ENCODE measurements at regions not wholly inside any gene's neighbourhood (a gene's known extent, or its start where the extent isn't known, plus 50 kb on each side); places are given as distances from the start of the nearest gene placed in this dataset.

DNA sequence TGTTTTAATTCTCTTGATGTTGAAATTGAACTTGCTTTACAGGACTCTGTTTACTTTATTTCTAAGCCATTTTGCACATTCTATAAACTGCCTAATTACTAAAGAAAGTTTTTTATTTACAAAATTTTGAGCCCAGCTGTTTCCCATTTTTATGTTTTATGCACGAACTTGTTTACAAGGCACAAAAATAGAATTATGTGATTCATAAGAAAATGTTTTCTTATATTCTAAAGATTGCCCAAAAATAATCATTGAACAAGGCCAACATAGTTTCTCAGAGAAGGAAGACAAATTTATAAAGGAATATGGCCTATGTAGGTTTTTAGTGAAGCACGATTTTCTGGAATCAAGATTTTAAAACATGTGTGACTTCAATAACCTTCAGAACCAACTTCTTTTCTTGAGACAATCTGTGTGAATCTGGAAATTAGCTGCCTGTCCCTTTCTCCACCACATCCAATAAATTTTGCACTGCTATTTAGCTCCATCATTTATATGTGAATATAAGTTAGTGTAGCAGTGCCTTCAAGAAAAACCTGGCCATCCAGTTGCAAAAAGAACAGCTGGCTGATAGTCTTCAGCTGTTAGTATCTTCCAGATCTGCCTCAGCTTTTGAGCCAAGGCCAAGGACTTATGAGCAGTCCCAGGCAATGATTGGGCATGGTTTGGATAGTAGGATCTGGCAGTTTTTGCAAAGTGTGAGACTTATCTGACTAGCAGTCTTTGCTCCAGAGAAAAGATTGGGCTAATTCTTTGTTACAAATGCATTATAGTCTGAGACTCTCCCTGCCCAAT is 253.2 kb upstream of the COL3A1 start:
- DNase-seq, result no peak

DNA sequence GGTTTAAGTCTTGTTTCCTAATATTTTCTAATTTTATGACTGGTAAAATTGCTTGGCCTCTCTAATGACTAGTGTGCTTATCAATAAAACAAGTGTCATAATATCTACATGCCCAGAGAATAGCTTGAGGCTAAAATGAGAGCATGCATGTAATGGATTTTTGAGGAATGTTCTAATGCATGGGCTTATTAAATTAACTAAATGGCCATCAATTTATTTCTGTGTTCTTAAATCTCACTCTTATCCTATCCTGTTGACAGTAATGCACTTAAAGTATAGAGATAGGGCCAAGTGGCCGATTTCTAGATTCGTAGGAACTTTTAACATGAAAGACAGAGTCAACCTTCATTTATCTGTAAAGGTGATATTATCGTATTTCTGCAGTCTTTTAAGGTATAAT is 252.4 kb upstream of the COL3A1 start:
- DNase-seq, result no peak

DNA sequence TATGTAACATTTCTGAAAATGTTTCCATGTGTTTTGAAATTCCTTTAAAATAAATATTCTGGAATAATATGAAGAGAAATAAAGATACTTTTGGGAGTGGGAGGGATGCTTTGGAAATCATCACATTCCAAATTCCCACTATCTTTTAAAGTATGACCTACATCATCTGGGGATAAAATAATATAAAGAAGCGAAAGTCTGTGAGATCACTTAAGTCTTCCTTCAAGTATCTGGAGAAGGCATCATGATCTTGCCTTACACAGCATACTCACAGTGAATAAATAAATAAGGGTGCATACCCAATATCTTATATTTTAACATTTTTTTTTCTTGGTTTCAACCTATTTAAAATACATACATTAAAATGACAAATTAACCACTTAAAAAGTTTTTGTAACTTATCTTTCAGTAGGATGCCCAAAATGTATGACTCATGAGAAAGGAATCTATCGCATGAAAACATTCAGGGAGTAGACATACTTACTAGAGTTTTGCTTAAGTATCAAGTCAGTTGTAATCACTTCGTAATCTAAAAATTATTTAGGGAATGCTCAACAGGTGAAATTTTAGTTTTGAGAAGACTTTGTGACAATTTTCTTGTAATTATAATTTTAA is 248.3 kb upstream of the COL3A1 start:
- DNase-seq, result no peak

DNA sequence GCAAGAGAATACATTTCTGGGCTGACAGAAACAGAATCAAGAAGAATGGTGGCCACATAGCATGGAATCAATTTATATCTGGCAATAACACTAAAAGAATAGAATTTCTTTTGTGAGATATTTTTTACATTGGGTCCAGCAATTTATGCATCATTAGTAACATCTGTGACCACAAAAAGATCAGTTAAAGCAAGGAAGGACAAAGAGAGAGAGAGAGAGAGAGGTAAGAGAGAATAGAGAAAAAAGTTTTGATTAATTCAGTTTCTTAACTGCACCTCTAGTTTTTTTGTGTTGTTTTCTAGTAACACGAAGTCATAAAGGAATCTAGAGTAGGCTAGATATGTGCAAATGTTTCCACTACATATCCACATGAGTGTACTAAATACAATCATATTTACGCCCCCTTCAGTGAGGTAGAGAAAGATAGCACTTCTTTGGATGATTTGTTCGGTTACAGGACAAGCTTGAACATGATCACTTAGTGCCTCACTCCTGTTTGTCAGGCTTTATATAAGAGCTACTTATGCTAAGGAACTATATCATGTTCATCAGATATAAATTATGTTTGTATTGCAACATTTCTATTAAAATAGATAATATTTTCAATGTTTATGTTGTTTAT is 247.4 kb upstream of the COL3A1 start:
- DNase-seq, result no peak

DNA sequence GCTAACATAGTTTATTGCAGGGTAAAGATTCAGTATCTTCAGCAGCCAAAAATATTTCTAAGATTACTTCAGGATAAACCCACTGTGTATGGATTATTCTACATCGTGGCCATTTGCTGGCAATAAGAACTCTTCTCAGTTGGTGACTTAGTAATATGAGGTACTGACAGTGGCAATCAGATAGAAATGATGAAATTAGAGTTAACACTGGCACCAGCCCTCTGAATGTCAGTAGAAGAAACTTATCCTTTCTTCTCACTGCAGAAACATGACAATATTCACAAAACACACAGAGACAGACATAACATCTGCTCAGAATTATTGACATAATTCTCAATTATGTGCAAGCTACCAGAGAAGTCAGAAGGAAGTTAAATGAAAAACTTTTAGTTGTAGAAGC is 246.3 kb upstream of the COL3A1 start:
- DNase-seq, result no peak

DNA sequence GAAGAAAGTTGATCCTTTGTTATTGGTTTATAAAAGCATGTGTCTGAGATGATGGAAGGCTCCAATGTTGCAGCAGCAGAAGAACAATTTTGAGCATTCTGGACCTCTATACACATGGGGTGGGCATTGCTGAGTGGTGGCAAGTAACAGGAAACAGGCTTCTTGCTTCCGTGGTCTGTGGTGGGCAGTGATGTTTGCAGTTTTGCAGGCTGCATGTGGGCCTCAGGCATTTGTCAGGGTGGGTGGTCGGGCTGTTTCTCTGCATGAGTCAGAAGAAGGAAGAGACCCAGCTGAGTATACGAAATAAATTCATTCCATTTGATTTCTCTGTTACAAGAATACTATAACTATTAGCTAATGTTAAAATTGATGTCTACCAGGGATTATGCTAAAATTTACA is 239.5 kb upstream of the COL3A1 start:
- no peak for DNase-seq

DNA sequence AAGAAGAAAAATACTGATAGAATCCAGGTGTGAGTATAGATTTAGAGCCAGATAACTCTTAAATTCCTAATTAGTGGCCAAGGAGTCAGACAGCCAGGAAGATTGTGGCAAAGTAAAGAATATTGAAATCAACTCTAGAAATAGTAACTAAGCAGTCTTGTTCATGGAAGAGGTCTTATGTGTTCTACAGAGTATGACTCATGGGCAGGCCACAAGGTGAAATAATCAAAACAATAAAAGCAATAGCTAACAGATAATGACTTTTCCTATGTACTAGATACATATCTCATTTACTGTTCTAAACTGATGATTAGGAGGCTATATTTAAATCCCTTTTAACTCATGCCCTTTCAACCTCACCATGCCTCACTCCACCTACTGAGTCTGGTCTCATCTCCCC is 227.4 kb upstream of the COL3A1 start:
- no peak for DNase-seq

DNA sequence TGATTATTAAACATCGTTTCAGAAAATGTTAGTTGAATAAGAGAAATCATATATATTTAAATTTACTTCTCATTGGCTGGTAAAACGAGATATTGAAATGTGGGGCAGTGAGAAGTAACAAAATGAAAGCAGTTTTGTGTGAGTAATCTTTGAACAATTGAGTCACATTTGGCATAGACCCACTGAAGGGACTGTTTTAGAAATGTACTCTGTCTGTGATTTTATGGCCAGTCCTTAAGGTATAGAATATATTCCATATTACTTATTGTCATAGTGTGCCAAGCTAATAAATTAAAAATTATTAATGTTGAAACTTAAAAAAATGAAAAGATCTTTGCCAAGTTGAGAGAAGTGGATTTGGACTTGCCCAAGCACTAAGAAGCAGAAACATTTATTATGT is 222.4 kb upstream of the COL3A1 start:
- no peak for DNase-seq

DNA sequence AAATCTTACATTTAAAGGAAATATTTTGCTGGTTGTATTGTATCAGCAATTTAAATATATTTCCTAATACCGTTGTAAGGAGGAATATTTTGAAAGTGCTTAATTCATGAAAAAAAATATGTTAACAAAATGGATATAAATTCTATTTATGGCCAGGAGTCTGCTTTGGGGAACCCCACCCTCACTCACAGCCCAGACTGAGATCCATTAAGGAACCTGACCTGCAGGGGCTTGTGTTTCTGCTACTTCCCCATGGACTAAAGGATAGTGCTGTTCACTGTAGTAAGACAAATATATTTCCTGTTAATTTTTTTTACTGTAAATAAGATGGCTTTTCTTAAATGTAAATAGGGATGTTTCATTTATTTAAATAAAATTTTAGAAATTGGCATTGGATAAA is 221.9 kb upstream of the COL3A1 start:
- no peak for DNase-seq

DNA sequence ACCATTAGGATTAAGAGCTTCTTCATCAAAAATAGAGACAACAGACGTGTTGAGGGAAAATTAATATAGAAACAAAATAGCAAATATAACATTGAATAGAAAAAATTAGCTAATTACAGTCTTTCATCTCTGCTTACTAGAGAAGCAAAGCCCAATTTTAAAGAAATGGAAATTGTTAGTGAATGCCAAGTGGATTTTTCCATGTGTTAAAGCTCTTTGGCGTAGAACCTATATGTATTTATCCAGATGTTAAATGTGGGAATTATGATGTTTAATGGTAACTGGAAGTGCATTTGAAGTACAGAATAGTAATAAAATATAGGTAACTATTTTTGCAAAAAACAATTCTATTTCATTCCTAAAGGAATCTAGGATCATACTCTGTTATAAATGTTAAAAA is 212.0 kb upstream of the COL3A1 start:
- no peak for DNase-seq

DNA sequence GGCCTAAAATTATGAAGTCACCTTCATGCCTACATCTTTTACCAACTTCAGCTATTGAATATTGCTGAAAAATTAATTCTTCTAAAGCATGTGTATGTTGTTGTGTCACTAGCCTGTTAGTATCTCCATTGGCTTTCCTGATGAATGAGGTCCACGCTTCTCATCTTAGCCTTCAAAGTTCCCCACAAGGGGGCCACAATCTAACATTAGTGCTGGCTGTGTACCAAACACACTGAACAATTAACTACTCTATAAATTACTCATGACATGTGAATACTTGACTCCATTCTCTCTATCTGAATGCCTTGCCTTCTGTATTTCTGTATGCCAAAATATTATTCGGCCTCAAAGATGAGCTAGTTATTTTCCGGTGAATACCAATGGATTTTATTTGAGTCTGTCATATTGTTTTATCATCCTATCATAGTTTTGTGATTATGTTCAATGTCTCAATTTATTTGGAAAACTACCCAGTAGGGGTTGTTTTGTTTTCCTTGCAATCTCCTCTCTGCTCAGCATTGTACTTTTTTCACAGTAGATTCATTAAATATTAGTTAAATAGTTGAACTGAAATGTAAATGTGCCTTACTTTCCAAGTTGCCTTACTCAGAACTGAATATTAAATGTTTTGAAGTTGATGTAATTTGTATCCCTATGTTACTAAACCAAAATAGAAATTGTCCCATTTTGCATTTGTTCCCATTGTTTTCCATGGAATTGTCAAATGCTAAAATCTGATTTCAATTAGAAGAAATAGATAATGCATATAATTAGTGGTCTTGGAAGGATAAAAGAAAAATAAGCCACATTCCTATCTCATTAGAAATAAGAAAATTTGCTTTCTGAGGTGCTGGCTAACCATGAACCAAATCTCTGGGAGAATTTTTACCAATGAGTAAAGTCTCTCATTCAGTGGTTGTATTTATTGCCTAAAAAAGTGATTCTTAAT is 208.4 kb upstream of the COL3A1 start:
- DNase-seq, result peak; percentile 25

DNA sequence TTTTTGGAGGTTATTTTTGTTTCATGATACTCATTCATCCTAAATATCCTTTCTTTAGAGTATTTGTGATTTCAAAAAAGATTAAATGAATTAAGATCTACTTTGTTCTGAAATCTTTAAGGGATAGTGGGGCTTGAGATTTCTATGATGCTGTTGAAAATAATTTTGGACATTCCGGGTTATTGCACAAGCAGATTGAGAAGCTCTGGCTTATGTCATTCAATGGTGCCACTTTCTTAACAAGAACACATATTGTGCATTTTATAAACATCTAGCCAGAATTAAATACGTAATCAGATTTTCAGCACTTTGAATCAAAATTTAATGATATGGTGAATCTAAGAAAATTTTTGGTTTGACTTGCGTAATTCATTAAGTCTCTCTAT is 207.7 kb upstream of the COL3A1 start:
- DNase-seq, result no peak

DNA sequence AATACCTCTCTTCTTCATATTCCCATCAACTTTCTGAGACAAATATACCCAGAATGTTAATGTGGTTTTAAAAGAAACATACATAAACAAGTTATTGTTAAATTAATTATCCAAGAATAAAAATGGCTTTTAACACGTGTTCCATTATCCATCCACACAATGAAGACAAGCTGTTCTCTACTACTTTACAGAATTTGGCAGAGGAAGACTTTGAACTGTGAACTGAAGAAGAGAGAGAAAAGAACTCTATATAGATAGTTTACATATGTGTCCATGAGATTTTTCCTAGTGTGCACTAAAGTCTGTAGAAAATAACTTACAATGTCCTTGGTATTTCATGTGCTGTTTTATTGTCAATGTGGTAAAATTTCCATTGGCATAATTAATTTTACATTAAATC is 207.0 kb upstream of the COL3A1 start:
- DNase-seq, result no peak

DNA sequence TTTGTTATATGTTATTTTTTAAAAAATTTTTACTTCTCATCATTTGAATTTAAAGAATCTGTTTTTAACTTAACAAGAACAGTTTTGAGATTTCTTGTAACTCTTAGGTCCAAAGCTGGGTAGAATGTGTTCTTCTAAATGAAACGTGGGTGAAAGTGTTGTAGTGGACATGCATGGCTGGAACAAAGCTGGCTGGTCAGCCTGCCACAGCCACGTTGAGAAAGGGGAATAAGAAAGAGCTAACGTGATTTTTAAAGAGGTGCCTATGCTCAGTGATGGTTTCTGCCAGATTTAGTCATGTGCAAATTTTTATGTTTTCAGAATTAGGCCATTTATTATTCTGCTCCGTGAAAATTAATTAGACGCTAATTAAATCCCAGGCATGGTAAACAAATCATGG is 203.9 kb upstream of the COL3A1 start:
- DNase-seq, result no peak

DNA sequence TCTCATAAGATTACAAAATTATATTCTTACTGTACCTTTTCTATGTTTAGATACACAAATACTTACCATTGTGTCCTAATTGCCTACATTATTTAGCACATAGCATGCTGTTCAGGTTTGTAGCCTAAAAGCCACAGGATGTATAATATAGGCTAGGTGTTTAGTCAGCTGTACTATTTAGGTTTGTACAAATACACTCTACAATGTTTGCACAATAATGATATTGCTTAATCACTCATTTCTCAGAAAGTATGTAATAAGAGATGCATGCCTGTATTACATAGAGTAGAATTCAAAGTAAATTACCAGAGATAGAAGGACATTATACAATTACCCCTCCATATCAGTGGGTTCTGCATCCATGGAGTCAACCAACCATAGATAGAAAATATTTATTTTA is 201.1 kb upstream of the COL3A1 start:
- no peak for DNase-seq

DNA sequence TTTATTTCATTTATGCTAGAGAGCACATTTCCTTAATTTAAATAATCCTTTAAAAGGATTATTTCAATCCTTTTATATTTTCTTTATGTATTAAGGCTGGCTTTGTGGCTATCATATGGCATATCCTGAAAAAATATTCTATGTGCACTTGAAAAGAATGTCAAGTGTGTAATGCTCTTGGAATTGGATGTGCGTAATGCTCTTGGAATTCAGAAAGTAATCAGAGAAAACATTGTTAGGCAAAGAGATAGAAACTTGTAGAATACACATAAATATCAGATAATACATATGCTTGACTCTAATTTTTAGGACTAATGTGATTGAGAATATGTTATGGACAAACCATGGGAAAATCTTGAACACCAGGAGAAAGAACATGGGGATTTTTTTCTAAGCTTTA is 197.5 kb upstream of the COL3A1 start:
- DNase-seq, result no peak

DNA sequence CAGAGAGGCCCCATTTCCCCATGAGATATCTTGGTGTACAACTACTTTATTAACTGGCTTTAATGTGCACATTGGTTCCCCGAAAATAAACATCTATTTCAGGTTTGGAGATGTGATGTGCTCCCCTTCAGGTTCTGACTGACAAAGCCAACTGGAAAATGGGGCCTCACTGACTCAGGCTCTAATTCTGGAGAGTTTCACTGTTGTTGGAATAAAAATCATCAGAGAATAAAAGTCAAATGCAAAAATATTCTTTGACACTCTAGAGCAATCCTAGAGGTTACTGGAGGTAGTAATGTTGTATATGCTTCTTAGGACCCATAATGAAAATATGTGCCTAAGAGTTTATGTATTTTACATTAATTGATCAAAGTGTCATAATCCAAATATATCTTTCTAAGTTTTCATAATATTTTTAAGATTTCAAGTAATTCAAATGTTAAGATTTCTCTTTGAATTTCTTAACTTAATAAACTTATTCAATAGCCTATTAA is 189.9 kb upstream of the COL3A1 start:
- no peak for DNase-seq

DNA sequence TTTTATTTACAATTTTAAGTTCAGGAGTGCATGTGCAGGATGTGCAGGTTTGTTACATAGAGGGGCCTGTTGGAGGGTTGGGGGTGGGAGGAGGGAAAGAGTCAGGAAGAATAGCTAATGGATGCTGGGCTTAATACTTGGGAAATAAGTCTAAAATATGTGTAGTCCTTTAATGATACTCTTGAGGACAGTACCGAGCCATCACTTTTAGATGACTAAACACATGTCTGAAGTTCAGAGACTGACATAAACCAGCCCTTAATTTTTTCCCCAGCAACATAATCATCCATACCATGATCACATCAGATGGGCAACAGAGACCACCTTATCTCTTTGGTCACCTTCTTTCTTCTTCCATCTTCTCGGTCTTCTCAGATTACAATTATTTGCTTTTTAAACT is 189.1 kb upstream of the COL3A1 start:
- no peak for DNase-seq

DNA sequence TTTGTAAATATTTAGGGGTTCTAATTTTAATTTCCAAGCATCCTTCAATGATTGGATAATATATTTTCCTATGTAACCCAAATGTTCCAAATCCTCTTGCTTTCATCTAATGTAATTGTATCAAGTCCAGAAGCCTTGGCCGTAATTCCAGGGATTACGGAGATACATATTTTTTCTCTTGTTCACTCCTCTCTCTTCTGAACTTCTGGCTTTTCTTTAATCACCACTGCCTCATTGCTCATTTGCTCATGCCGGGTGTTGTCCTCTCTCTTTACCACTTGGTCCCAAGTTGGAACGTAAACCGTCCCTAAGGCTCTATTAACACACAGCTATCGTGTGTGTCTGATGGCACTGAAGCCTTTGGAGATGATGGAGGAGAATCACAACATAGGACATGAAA is 188.7 kb upstream of the COL3A1 start:
- DNase-seq, result no peak

DNA sequence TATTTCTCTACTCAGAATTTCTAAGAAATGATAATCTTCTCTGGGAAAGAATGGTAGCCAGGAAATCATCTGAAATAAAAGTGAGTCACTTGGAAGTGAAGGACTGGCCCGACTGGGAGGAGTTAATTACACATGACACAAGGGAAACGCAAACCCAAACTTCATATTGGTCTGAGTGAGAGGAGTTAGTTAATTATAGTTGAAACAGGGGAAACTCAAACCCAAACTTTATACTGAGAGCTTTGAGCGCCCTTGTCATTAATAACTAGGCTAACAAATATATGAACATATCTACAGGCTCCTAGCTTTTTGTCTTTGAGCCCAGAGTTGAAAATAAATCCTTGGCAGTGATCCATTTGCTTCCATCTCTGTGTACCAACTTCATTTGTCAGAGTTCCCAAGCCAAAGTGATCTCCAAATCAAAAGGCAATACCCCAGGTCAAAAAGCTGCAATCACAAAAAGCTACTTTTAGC is 187.8 kb upstream of the COL3A1 start:
- no peak for DNase-seq

DNA sequence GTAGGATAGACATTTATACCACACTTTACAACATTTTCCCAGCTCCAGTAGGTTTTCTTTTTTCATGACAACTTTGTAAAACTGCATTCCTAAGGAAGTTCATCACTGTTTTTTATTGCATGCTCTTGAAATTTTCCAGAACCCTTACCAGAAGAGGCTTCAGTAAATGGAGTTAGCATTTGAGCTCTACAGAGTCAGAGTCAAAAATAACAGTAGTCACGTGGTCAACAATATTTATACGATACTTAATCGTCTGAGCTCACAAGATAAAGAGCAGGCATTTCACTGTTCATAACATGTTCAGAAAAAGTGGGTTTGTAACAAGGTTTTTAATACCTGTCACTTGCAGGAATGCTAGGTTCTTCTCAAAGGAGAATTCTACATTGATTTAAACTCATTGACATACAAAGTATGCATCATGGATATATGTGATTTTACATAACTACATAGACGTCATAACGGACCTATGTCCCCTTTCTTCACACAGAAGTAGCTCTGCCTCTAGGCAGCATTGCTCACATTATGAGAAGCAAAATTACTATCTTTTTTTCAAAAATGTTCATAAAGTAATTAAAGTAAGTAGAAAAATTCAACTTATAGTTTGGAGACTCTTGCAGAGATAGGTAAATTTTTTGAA is 187.0 kb upstream of the COL3A1 start:
- DNase-seq, result no peak

DNA sequence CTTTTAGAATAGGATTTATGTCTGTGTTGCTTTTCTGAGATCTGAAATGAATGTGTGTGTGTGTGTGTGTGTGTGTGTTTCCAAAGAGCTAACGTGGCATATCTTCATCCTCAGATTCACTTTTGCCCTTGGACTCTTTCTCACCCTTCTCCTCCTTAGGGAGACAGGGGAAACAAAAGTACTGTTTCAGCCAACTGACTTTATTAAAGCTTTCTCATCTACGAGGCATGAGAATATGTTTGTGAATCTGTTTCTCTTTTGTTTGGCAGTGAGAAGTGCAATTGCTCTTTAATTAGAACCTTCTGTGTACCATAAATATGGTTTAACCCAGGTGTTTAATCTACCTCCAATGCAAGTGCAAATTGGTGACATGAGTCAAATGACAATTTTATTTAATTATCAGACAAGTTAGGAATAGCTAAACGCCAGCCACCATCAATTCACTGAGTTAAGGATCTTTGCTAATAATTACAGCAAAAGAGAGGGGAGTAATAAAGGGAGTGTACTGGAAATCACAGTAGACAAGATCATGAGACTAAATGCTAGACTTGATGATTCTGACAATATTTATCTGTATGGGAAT is 186.4 kb upstream of the COL3A1 start:
- no peak for DNase-seq

Data from activated CD4-positive, alpha-beta T cell treated with anti-CD3 and anti-CD28 coated beads, Interleukin-10, Interleukin-2, amounts not matched to agents 100 ng/mL and 50 ng/mL, durations not matched to agents 16 hours and 8 hours (primary cell).